ENCODE measurements at regions not wholly inside any gene's neighbourhood (a gene's known extent, or its start where the extent isn't known, plus 50 kb on each side); places are given as distances from the start of the nearest gene placed in this dataset.

DNA sequence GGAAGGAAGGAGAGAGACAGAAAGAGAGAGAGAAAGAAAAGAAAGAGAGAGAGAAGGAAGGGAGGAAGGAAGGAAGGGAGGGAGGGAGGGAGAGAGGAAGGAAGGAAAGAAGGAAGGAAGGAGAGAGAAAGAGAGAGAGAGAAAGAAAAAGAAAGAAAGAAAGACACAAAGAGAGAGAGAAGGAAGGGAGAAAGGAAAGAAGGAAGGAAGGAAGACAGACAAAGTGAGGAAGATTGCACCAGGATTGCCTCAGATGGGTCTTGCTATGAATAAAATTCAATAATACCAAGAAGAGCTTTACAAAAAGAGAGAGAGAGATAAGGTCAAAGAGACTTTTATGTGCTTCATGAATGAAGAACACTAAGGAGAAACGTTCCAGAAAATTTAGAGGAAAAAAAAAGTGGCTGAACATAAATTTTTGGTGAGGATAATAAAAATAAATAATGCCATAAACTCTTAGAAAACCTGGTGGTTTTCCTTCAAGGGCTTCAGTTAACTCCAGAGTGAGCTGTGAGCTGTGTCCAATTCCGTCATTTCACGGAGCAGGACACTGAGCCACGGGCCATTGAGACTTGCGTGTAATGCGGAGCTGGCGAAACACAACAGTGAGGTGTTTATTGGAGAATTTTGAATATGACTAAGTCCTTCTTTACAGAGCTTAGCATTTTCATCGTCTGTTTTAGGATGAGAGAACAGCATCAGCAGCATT, 72.7 kb upstream of the TNRC6C start:
- TF ChIP-seq RAD21 (IDR thresholded peaks at IDR 0.05; ENCODE audit: low read depth), result no peak
- no peak for TF ChIP-seq YY1 (IDR thresholded peaks at IDR 0.05; ENCODE audit: low read depth)
- TF ChIP-seq, protein P1, sequence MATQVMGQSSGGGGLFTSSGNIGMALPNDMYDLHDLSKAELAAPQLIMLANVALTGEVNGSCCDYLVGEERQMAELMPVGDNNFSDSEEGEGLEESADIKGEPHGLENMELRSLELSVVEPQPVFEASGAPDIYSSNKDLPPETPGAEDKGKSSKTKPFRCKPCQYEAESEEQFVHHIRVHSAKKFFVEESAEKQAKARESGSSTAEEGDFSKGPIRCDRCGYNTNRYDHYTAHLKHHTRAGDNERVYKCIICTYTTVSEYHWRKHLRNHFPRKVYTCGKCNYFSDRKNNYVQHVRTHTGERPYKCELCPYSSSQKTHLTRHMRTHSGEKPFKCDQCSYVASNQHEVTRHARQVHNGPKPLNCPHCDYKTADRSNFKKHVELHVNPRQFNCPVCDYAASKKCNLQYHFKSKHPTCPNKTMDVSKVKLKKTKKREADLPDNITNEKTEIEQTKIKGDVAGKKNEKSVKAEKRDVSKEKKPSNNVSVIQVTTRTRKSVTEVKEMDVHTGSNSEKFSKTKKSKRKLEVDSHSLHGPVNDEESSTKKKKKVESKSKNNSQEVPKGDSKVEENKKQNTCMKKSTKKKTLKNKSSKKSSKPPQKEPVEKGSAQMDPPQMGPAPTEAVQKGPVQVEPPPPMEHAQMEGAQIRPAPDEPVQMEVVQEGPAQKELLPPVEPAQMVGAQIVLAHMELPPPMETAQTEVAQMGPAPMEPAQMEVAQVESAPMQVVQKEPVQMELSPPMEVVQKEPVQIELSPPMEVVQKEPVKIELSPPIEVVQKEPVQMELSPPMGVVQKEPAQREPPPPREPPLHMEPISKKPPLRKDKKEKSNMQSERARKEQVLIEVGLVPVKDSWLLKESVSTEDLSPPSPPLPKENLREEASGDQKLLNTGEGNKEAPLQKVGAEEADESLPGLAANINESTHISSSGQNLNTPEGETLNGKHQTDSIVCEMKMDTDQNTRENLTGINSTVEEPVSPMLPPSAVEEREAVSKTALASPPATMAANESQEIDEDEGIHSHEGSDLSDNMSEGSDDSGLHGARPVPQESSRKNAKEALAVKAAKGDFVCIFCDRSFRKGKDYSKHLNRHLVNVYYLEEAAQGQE (IDR thresholded peaks at IDR 0.05; ENCODE audit: low read depth), result no peak
- TF ChIP-seq TCF12 (IDR thresholded peaks at IDR 0.05; ENCODE audit: low read depth), result no peak
- no peak for TF ChIP-seq EP300 (IDR thresholded peaks at IDR 0.05; ENCODE audit: borderline replicate concordance)
- no peak for TF ChIP-seq TEAD4 (IDR thresholded peaks at IDR 0.05)
- TF ChIP-seq ZBTB7A (IDR thresholded peaks at IDR 0.05; ENCODE audit: low read depth), result no peak
- no peak for TF ChIP-seq TAF1 (IDR thresholded peaks at IDR 0.05; ENCODE audit: low read depth)
- no peak for TF ChIP-seq EGR1 (IDR thresholded peaks at IDR 0.05)

Measured in Ishikawa (cell line).